GM12878 (cell line): ENCODE measurements at regions not wholly inside any gene's neighbourhood (a gene's known extent, or its start where the extent isn't known, plus 50 kb on each side); places are given as distances from the start of the nearest gene placed in this dataset.

Experiments
- ATAC-seq: fragments of 200-7000 bp; cut with Tn5 transposase; 3 replicates; pipeline ENCODE4 v1.9.1; 2020; ENCODE audit warnings: mild to moderate bottlenecking, moderate library complexity
- BruUV-seq: library from RNA; stranded (reverse); fragments of 400-500 nt; replicated peaks from 2 replicates; lab custom pipeline; 2021; lab: Mats Ljungman, UMichigan
- CTCF ChIA-PET: fragments of 300-600 bp; sonication (Branson Sonifier 250); formaldehyde crosslinking; extraction: SDS; loops from one replicate; lab custom pipeline; 2021; ENCODE audit warnings: inconsistent platforms; lab: Yijun Ruan, JAX
- POLR2A ChIA-PET: fragments of 350-600 bp; formaldehyde crosslinking; extraction: SDS; loops from one replicate; lab custom pipeline; 2021; ENCODE audit warnings: inconsistent platforms; lab: Charles Lee
- RAD21 ChIA-PET: fragments of 300-600 bp; sonication (Branson Sonifier 250); formaldehyde crosslinking; loops from one replicate; lab custom pipeline; 2023; ENCODE audit warnings: antibody characterized with exemption; ENCODE audit not compliant: unreplicated experiment; lab: Charles Lee
- SMC1A ChIA-PET: fragments of 300-600 bp; sonication (Branson Sonifier 250); formaldehyde crosslinking; loops from one replicate; lab custom pipeline; 2023; ENCODE audit not compliant: unreplicated experiment, uncharacterized antibody; lab: Charles Lee
- DNase-seq: peaks from one replicate; pipeline ENCODE4 v3.0.0-alpha.2; 2011; ENCODE audit warnings: low read depth, low spot score
- FAIRE-seq: peaks from 3 replicates; lab custom pipeline; 2011; peaks lifted over from hg19 to GRCh38; lab: Jason Lieb, UNC
- H2AFZ ChIP-seq: 2 replicates; pipeline ENCODE4 v1.6.0; 2011; ENCODE audit warnings: low read depth, low read length, control low read depth; ENCODE audit not compliant: control insufficient read depth
- H3K27ac ChIP-seq: 2 replicates; pipeline ENCODE4 v1.5.1; 2011; ENCODE audit warnings: control low read depth; ENCODE audit not compliant: control insufficient read depth, insufficient read depth
- H3K27me3 ChIP-seq, 2 experiments: replicated peaks in 1 of 2; 2 replicates each; pipeline versions ENCODE4 v1.6.0 to v1.6.1; 2011; ENCODE audit warnings: low read length in 1 of 2; ENCODE audit not compliant: control insufficient read depth in 2 of 2, insufficient read depth in 2 of 2
- H3K36me3 ChIP-seq, 2 experiments: 2 replicates each; pipeline ENCODE4 v1.5.1; 2011; ENCODE audit warnings: low read length in 1 of 2; ENCODE audit not compliant: control insufficient read depth in 2 of 2, insufficient read depth in 2 of 2
- H3K4me1 ChIP-seq: 2 replicates; pipeline ENCODE4 v1.6.1; 2011; ENCODE audit warnings: mild to moderate bottlenecking, low read length, moderate library complexity, mixed read lengths; ENCODE audit not compliant: control insufficient read depth, insufficient read depth
- H3K4me2 ChIP-seq: 2 replicates; pipeline ENCODE4 v1.6.0; 2011; ENCODE audit warnings: control low read depth; ENCODE audit not compliant: control insufficient read depth, insufficient read depth
- H3K4me3 ChIP-seq: fragments of 200-600 bp; sonication (generic); 2 replicates; pipeline ENCODE4 v1.5.1; 2016
- H3K79me2 ChIP-seq: 2 replicates; pipeline ENCODE4 v1.6.0; 2011; ENCODE audit warnings: low read length; ENCODE audit not compliant: control insufficient read depth, insufficient read depth
- H3K9ac ChIP-seq: 2 replicates; pipeline ENCODE4 v1.8.0; 2011; ENCODE audit warnings: low read length, control low read depth, mixed read lengths; ENCODE audit not compliant: control insufficient read depth, insufficient read depth
- H3K9me3 ChIP-seq: replicated peaks from 3 replicates; pipeline ENCODE4 v1.5.1; 2011; ENCODE audit warnings: mild to moderate bottlenecking, low read length; ENCODE audit not compliant: control insufficient read depth, insufficient read depth
- H4K20me1 ChIP-seq: 2 replicates; pipeline ENCODE4 v1.6.0; 2011; ENCODE audit not compliant: control insufficient read depth, insufficient read depth
- ATF7 ChIP-seq: fragments of 450-650 bp; IDR thresholded peaks from 2 replicates; pipeline ENCODE4 v1.6.1; 2016; ENCODE audit warnings: low read depth, mild to moderate bottlenecking
- CHD4 ChIP-seq: fragments of 200-600 bp; sonication (generic); IDR thresholded peaks from 2 replicates; pipeline ENCODE4 v1.6.1; 2016; ENCODE audit warnings: mild to moderate bottlenecking
- CTCF ChIP-seq, 3 experiments: IDR thresholded peaks in 2 of 3; conservative IDR thresholded peaks in 1 of 3; 2 replicates each; pipeline ENCODE4 v1.5.1; 2011; ENCODE audit warnings: low read depth in 3 of 3, low read length in 3 of 3, mild to moderate bottlenecking in 3 of 3, control low read depth in 2 of 3, moderate library complexity in 2 of 3, inconsistent platforms in 1 of 3, mixed read lengths in 1 of 3; ENCODE audit not compliant: control insufficient read depth in 2 of 3, insufficient read depth in 1 of 3; ENCODE audit errors: extremely low read depth in 1 of 3
- DPF2 ChIP-seq: fragments of 450-650 bp; IDR thresholded peaks from 2 replicates; pipeline ENCODE4 v1.6.1; 2017; ENCODE audit warnings: mild to moderate bottlenecking
- SP1 ChIP-seq: IDR thresholded peaks from one replicate; pipeline ENCODE4 v1.6.1; 2011; ENCODE audit warnings: low read depth, low read length
- ZNF622 ChIP-seq: fragments of 450-650 bp; IDR thresholded peaks from 2 replicates; pipeline ENCODE4 v1.6.1; 2017; ENCODE audit warnings: mild to moderate bottlenecking, inconsistent platforms
- WGBS: methylation state at CpG from one replicate; pipeline ENCODE4 v1.1.6; 2016; ENCODE audit warnings: low lambda C conversion rate; ENCODE audit not compliant: insufficient replicate concordance, insufficient coverage; ENCODE audit errors: missing lambda C conversion rate; 5-methylcytosine and 5-hydroxymethylcytosine counted together
- in situ Hi-C: fragments of 300-500 bp; cut with MboI; formaldehyde crosslinking; loops from 9 replicates; pipeline ENCODE4 v1.14.3; 2018; ENCODE audit warnings: mixed read lengths
- intact Hi-C: fragments of 100-400 bp; cut with micrococcal nuclease; formaldehyde crosslinking; loops from one replicate; pipeline ENCODE4 v1.14.2; 2022; ENCODE audit not compliant: unreplicated experiment
- TF ChIP-seq, protein P1 (sequence below): IDR thresholded peaks from 2 replicates; pipeline ENCODE4 v1.6.1; 2012; ENCODE audit warnings: improper control_type of control experiment, low read depth, low read length; ENCODE audit not compliant: insufficient replicate concordance
- TF ChIP-seq, protein P2 (sequence below): fragments of 150-350 bp; IDR thresholded peaks from 2 replicates; pipeline ENCODE4 v1.6.1; 2016; ENCODE audit warnings: low read depth, low read length

- BruUV-seq: no TSS peak
- 43% methylated on average over 2 of the region's 2 CpGs for WGBS
Observed at GRCh38 chr14:56944397-56944796, 134.1 kb upstream of the OTX2 start.

More at GRCh38 chr14:56944397-56944796, 134.1 kb upstream of the OTX2 start:
- in situ Hi-C loops (no loop called here), intact Hi-C loops (no loop called here)
- no peaks in the 10 kb centered on the region for H4K20me1 ChIP-seq
- no peaks in the 10 kb centered on the region for H3K36me3 ChIP-seq
- H3K9me3 ChIP-seq: no peaks in the 10 kb centered on the region
- TF ChIP-seq ATF7: no peak
- TF ChIP-seq DPF2: no peak
- TF ChIP-seq, protein P1, sequence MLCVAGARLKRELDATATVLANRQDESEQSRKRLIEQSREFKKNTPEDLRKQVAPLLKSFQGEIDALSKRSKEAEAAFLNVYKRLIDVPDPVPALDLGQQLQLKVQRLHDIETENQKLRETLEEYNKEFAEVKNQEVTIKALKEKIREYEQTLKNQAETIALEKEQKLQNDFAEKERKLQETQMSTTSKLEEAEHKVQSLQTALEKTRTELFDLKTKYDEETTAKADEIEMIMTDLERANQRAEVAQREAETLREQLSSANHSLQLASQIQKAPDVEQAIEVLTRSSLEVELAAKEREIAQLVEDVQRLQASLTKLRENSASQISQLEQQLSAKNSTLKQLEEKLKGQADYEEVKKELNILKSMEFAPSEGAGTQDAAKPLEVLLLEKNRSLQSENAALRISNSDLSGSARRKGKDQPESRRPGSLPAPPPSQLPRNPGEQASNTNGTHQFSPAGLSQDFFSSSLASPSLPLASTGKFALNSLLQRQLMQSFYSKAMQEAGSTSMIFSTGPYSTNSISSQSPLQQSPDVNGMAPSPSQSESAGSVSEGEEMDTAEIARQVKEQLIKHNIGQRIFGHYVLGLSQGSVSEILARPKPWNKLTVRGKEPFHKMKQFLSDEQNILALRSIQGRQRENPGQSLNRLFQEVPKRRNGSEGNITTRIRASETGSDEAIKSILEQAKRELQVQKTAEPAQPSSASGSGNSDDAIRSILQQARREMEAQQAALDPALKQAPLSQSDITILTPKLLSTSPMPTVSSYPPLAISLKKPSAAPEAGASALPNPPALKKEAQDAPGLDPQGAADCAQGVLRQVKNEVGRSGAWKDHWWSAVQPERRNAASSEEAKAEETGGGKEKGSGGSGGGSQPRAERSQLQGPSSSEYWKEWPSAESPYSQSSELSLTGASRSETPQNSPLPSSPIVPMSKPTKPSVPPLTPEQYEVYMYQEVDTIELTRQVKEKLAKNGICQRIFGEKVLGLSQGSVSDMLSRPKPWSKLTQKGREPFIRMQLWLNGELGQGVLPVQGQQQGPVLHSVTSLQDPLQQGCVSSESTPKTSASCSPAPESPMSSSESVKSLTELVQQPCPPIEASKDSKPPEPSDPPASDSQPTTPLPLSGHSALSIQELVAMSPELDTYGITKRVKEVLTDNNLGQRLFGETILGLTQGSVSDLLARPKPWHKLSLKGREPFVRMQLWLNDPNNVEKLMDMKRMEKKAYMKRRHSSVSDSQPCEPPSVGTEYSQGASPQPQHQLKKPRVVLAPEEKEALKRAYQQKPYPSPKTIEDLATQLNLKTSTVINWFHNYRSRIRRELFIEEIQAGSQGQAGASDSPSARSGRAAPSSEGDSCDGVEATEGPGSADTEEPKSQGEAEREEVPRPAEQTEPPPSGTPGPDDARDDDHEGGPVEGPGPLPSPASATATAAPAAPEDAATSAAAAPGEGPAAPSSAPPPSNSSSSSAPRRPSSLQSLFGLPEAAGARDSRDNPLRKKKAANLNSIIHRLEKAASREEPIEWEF: no peak
- no peak for TF ChIP-seq CHD4
- TF ChIP-seq, protein P2, sequence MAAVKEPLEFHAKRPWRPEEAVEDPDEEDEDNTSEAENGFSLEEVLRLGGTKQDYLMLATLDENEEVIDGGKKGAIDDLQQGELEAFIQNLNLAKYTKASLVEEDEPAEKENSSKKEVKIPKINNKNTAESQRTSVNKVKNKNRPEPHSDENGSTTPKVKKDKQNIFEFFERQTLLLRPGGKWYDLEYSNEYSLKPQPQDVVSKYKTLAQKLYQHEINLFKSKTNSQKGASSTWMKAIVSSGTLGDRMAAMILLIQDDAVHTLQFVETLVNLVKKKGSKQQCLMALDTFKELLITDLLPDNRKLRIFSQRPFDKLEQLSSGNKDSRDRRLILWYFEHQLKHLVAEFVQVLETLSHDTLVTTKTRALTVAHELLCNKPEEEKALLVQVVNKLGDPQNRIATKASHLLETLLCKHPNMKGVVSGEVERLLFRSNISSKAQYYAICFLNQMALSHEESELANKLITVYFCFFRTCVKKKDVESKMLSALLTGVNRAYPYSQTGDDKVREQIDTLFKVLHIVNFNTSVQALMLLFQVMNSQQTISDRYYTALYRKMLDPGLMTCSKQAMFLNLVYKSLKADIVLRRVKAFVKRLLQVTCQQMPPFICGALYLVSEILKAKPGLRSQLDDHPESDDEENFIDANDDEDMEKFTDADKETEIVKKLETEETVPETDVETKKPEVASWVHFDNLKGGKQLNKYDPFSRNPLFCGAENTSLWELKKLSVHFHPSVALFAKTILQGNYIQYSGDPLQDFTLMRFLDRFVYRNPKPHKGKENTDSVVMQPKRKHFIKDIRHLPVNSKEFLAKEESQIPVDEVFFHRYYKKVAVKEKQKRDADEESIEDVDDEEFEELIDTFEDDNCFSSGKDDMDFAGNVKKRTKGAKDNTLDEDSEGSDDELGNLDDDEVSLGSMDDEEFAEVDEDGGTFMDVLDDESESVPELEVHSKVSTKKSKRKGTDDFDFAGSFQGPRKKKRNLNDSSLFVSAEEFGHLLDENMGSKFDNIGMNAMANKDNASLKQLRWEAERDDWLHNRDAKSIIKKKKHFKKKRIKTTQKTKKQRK: no peak
- TF ChIP-seq CTCF (IDR thresholded peaks at IDR 0.05 in 2 of 3, conservative IDR thresholded peaks at IDR 0.05 in 1 of 3; ENCODE audit: control insufficient read depth in 2 of 3, extremely low read depth in 1 of 3, insufficient read depth in 1 of 3, low read depth in 3 of 3, low read length in 3 of 3): no peak
- TF ChIP-seq SP1: no peak
- TF ChIP-seq ZNF622: no peak
- CTCF ChIA-PET: interaction anchor here (0.6 to 1.5 kb wide), 2 partner anchors 10 to 28 kb away, joined by 3 to 5 read pairs; no protein-coding TSS in a partner anchor
- H3K79me2 ChIP-seq: no peaks in the 10 kb centered on the region
- FAIRE-seq (no peak), ATAC-seq (no peak), DNase-seq (no peak)
- no peak overlapping the region for H3K27ac ChIP-seq
- no peak overlapping the region for H3K9ac ChIP-seq
- POLR2A ChIA-PET: no interaction called here
- no peaks in the 10 kb centered on the region for H3K4me1 ChIP-seq
- H3K4me2 ChIP-seq: no peak overlapping the region
- no peak overlapping the region for H3K4me3 ChIP-seq
- no peak overlapping the region for H2AFZ ChIP-seq
- RAD21 ChIA-PET: no interaction called here
- SMC1A ChIA-PET: interaction anchor here (0.7 to 1.3 kb wide), 3 partner anchors 12 to 20 kb away, joined by 3 read pairs; no protein-coding TSS in a partner anchor
- no peaks in the 10 kb centered on the region for H3K27me3 ChIP-seq
